ENCODE measurements at regions not wholly inside any gene's neighbourhood (a gene's known extent, or its start where the extent isn't known, plus 50 kb on each side); places are given as distances from the start of the nearest gene placed in this dataset.

DNA sequence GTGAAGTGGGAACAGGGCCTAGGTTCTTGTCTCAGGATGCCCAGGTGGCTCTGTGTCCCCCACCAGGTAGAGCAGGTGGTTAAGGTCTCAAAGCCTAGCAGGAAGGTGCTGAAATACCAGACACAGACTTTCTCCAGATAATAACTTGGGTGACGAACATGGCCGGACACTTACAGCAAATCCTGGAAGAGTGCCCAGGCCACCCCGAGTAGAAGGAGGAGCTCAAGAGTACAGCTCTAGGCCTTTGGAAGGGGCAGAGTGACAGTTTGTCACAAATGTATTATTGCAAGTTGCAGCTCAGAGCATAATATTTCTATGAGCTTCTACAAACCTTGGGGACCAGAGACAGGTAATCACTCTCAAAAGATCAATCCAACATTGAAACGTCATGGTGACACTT, 251.6 kb upstream of the SOX4 start:
- TF ChIP-seq CTCF (IDR thresholded peaks at IDR 0.05; ENCODE audit: low read depth, low read length) (no peak), POLR2A (IDR thresholded peaks at IDR 0.05; ENCODE audit: extremely low read depth, insufficient read length) (no peak), MAX (IDR thresholded peaks at IDR 0.05; ENCODE audit: low read depth, low read length) (no peak)
